Common myeloid progenitor, CD34-positive (primary cell): ENCODE measurements at regions not wholly inside any gene's neighbourhood (a gene's known extent, or its start where the extent isn't known, plus 50 kb on each side); places are given as distances from the start of the nearest gene placed in this dataset.

Experiments
- CTCF ChIA-PET: fragments of 350-600 bp; sonication (Branson Sonifier 250); formaldehyde crosslinking; loops from one replicate; lab custom pipeline; 2021; ENCODE audit warnings: antibody characterized with exemption; lab: Charles Lee
- POLR2A ChIA-PET: fragments of 350-600 bp; sonication (Branson Sonifier 250); formaldehyde crosslinking; loops from one replicate; lab custom pipeline; 2021; ENCODE audit warnings: antibody characterized with exemption; lab: Charles Lee
- DNase-seq, 3 donors: peaks; one replicate each; pipeline versions ENCODE4 v3.0.0 to v3.0.0-alpha.2; 2013
- H3K27ac ChIP-seq, 2 experiments: 1 replicate in 1 of 2; 2 replicates in 1 of 2; pipeline ENCODE4 v1.7.0; 2013; ENCODE audit warnings: inconsistent platforms in 2 of 2, low read length in 2 of 2, mild to moderate bottlenecking in 2 of 2, low read depth in 1 of 2, moderate library complexity in 1 of 2; ENCODE audit not compliant: severe bottlenecking in 2 of 2, insufficient read depth in 1 of 2, poor library complexity in 1 of 2
- H3K27me3 ChIP-seq, 5 experiments: replicated peaks in 2 of 5; 1 replicate in 3 of 5; 2 replicates in 2 of 5; pipeline versions ENCODE4 v1.6.1 to v1.7.0; 2013; ENCODE audit warnings: low read length in 4 of 5, mild to moderate bottlenecking in 2 of 5, moderate library complexity in 2 of 5, inconsistent platforms in 1 of 5; ENCODE audit not compliant: insufficient read depth in 5 of 5, control insufficient read depth in 4 of 5
- H3K36me3 ChIP-seq, 4 experiments: 1 replicate in 2 of 4; 2 replicates in 2 of 4; pipeline versions ENCODE4 v1.6.1 to v1.7.0; 2013; ENCODE audit warnings: low read length in 3 of 4, control low read depth in 1 of 4, mild to moderate bottlenecking in 1 of 4; ENCODE audit not compliant: control insufficient read depth in 4 of 4, insufficient read depth in 4 of 4
- H3K4me1 ChIP-seq, 4 experiments: 1 replicate in 3 of 4; 2 replicates in 1 of 4; pipeline versions ENCODE4 v1.6.1 to v1.7.1; 2013; ENCODE audit warnings: low read length in 3 of 4, mild to moderate bottlenecking in 3 of 4, control low read depth in 1 of 4, inconsistent platforms in 1 of 4, moderate library complexity in 1 of 4; ENCODE audit not compliant: control insufficient read depth in 4 of 4, insufficient read depth in 4 of 4; ENCODE audit errors: control extremely low read depth in 1 of 4
- H3K4me3 ChIP-seq, 7 experiments: 1 replicate in 4 of 7; 2 replicates in 3 of 7; pipeline versions ENCODE4 v1.5.1 to v1.7.0; 2013; ENCODE audit warnings: mild to moderate bottlenecking in 7 of 7, low read length in 6 of 7, moderate library complexity in 6 of 7, inconsistent platforms in 2 of 7, low read depth in 2 of 7, control low read depth in 1 of 7; ENCODE audit not compliant: insufficient read depth in 4 of 7, control insufficient read depth in 1 of 7; ENCODE audit errors: extremely low read depth in 1 of 7
- H3K9me3 ChIP-seq, 5 experiments: 1 replicate in 4 of 5; 2 replicates in 1 of 5; pipeline versions ENCODE4 v1.6.1 to v1.7.1; 2013; ENCODE audit warnings: low read length in 4 of 5, mild to moderate bottlenecking in 2 of 5, inconsistent platforms in 1 of 5, low read depth in 1 of 5, moderate library complexity in 1 of 5; ENCODE audit not compliant: control insufficient read depth in 4 of 5, insufficient read depth in 2 of 5; ENCODE audit errors: control extremely low read depth in 1 of 5
- WGBS: methylation state at CpG from one replicate; pipeline ENCODE4 v1.1.5; 2013; ENCODE audit not compliant: insufficient coverage; 5-methylcytosine and 5-hydroxymethylcytosine counted together

DNA sequence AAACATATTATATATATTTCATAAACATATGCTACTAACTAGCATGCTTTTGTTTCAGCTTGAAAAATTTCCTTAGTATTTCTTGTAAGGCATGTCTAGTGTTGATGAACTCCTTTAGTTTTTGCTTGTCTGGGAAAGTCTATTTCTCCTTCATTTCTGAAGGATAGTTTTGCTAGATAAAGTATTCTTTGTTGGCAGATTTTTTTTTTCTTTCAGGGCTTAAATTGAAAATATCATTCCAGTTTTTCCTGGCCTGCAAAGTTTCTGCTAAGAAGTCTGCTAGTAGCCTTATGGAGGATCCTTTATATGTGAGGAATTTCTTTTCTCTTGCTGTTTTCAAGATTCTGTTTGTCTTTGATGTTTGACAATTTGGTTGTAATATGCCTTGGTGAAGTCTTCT is 183.5 kb downstream of the SLC4A3 start:
- Histone ChIP-seq H3K9me3 (peaks cover 0 to 8% (median 5%) of the 10 kb centered on the region in 5 experiments), H3K4me1 (no peaks in the 10 kb centered on the region), H3K4me3 (no peak overlapping the region), H3K27ac (no peak overlapping the region), H3K36me3 (no peaks in the 10 kb centered on the region), H3K27me3 (no peaks in the 10 kb centered on the region)
- no peak for DNase-seq
- CTCF ChIA-PET: no interaction called here
- POLR2A ChIA-PET: no interaction called here

DNA sequence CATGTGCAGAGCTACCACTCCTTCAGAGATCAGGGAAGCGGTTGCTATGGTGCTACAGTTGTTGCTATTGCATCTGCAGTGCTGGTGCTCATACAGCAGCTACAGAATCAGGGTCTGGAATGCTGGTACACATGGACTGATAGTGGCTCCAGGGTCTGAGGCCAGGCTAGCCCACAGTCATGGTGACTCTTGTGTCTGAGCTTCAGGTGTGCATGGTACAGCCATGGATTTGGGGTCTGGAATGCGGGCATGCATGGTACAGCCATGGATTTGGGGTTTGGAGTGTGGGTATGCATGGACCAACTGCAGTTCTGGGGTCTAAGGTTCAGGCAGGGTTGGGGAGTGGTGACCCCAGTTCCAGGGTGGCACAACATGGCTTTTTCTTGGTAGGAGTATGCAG is 185.2 kb downstream of the SLC4A3 start:
- Histone ChIP-seq H3K27ac (no peak overlapping the region), H3K4me1 (no peaks in the 10 kb centered on the region), H3K4me3 (no peak overlapping the region), H3K27me3 (no peaks in the 10 kb centered on the region), H3K36me3 (no peaks in the 10 kb centered on the region), H3K9me3 (peaks cover 0 to 8% (median 5%) of the 10 kb centered on the region in 5 experiments)
- ChIA-PET CTCF (no interaction called here), POLR2A (no interaction called here)
- DNase-seq: no peak
- WGBS: 71% methylated on average over 2 of the region's 2 CpGs

DNA sequence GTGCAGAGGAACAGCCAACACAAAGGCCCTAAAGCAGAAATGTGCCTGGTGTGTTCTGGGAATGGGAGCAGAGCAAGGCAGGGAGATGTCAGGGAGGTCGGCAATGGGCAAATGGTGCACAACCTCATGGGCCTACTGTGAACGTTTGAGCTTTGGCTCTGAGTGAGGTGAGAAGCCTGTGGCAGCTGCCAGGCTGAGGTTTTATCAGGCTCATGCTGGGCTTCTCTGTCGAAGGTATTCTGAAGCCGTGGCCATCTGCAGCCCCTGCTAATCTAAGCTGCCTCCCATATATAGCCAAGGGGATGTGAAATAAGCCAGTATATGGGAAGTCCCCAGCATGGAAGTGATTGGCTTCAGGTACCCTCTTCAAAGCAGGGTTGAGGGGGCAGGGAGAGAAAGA is 193.3 kb downstream of the SLC4A3 start:
- no peak for DNase-seq
- WGBS: 54% methylated on average over 2 of the region's 4 CpGs
- ChIA-PET POLR2A (no interaction called here), CTCF (no interaction called here)
- Histone ChIP-seq H3K4me1 (no peaks in the 10 kb centered on the region), H3K27ac (no peak overlapping the region), H3K9me3 (peaks cover 0 to 5% (median 2%) of the 10 kb centered on the region in 5 experiments), H3K27me3 (no peaks in the 10 kb centered on the region), H3K4me3 (no peak overlapping the region), H3K36me3 (no peaks in the 10 kb centered on the region)

GRCh38 chr2:219823574-219823973 is 196.1 kb downstream of the SLC4A3 start:
- POLR2A ChIA-PET: no interaction called here

GRCh38 chr2:219824996-219825395 is 197.6 kb downstream of the SLC4A3 start:
- no peak overlapping the region for H3K27ac ChIP-seq
- POLR2A ChIA-PET: no interaction called here
- H3K4me3 ChIP-seq: no peak overlapping the region
- no peaks in the 10 kb centered on the region for H3K36me3 ChIP-seq
- no peak for DNase-seq
- WGBS: 100% methylated on average over 1 of the region's 3 CpGs
- no peaks in the 10 kb centered on the region for H3K9me3 ChIP-seq
- H3K27me3 ChIP-seq: no peaks in the 10 kb centered on the region
- CTCF ChIA-PET: no interaction called here
- H3K4me1 ChIP-seq: no peaks in the 10 kb centered on the region

More at GRCh38 chr2:219823574-219823973, 196.1 kb downstream of the SLC4A3 start:
- 90% methylated on average over 6 of the region's 7 CpGs for WGBS
- Histone ChIP-seq H3K27ac (no peak overlapping the region), H3K4me3 (no peak overlapping the region), H3K36me3 (no peaks in the 10 kb centered on the region), H3K9me3 (peaks cover 0 to 5% (median 2%) of the 10 kb centered on the region in 5 experiments), H3K4me1 (no peaks in the 10 kb centered on the region), H3K27me3 (no peaks in the 10 kb centered on the region)
- CTCF ChIA-PET: no interaction called here
- no peak for DNase-seq

DNA sequence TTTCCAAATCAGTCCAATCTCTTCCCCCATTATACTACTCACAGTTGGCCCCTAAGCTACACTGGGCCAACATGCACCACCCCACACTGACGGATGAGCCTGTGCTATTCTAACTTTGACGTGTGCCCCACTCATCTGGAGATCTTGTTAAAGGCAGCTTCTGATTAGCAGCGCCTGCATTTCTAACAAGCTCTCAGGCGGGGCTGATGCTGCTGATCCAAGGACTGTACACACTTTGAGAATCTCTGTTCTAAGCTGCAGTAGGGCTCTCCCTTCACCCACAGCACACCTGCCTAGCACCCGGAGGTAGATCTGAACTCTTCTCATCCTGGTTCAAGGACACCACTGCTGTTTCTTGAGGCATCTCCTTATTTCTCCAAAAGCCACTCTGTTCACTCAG is 200.7 kb downstream of the SLC4A3 start:
- Histone ChIP-seq H3K27ac (no peak overlapping the region), H3K4me3 (no peak overlapping the region), H3K36me3 (no peaks in the 10 kb centered on the region), H3K4me1 (no peaks in the 10 kb centered on the region), H3K27me3 (no peaks in the 10 kb centered on the region), H3K9me3 (no peaks in the 10 kb centered on the region)
- ChIA-PET CTCF (no interaction called here), POLR2A (no interaction called here)
- no peak for DNase-seq
- WGBS: 88% methylated on average over 5 of the region's 5 CpGs

DNA sequence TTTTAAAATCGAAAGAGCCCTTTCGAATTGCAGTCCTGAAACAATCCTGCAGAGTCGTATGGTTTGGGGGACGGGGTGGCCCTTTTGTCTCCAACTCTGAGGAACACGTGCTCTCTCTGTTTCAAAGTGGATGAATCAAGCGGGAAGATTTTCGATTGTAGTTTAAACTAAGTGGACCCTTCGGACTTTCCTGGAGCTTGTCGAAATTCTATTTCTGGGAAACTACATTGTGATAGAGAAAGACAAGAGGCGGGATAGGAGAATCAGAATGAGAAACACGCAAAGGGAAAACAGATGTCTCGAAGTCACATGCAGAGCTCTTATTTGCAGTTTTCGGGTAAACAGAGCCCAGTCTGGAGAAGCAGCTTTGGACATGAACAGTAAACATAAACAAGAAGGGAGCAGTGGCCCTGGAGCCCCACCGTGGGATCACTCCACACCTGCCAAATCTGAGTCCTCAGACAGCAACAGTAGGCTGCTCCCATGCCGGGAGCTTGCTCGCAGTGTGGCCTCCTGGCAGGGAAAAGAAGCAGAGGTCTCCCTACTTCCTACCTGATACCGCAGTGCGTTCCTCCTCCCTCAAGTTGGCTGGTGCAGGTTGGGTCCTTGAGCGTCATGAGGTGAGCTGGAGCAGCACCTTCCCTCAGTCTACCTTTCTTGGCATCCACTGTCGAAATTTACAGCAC is 202.4 kb downstream of the SLC4A3 start:
- DNase-seq: no peak
- WGBS: 93% methylated on average over 19 of the region's 20 CpGs

More for the DNA sequence above, 202.4 kb downstream of the SLC4A3 start:
- Histone ChIP-seq H3K27ac (no peak overlapping the region), H3K36me3 (no peaks in the 10 kb centered on the region), H3K27me3 (no peaks in the 10 kb centered on the region), H3K4me1 (no peaks in the 10 kb centered on the region), H3K9me3 (no peaks in the 10 kb centered on the region), H3K4me3 (no peak overlapping the region)
- CTCF ChIA-PET: no interaction called here
- POLR2A ChIA-PET: no interaction called here
